ENCODE measurements at regions not wholly inside any gene's neighbourhood (a gene's known extent, or its start where the extent isn't known, plus 50 kb on each side); places are given as distances from the start of the nearest gene placed in this dataset.
"Not testable (repeated sequence)": the region's sequence is repeated elsewhere in the genome, so short reads cannot be mapped to it uniquely, and the experiment has no call there.

GRCh38 chr13:104635879-104636278 is 1569.7 kb upstream of the SLC10A2 start:
- DNase-seq (ENCODE audit: low read depth) = no peak

- no peak for DNase-seq (ENCODE audit: low read depth)
Observed at GRCh38 chr13:104634016-104634415, 1567.8 kb upstream of the SLC10A2 start.

- DNase-seq (ENCODE audit: low read depth) = no peak
Observed at GRCh38 chr13:104632736-104633135, 1566.5 kb upstream of the SLC10A2 start.

GRCh38 chr13:104625201-104625600 is 1559.0 kb upstream of the SLC10A2 start:
- no peak for DNase-seq (ENCODE audit: low read depth)

- no peak for DNase-seq (ENCODE audit: low read depth)
Observed at GRCh38 chr13:104616990-104617389, 1550.8 kb upstream of the SLC10A2 start.

- no peak for DNase-seq (ENCODE audit: low read depth)
Observed at GRCh38 chr13:104614361-104615145, 1548.3 kb upstream of the SLC10A2 start.

GRCh38 chr13:104608331-104608730 is 1542.1 kb upstream of the SLC10A2 start:
- no peak for DNase-seq (ENCODE audit: low read depth)

GRCh38 chr13:104605435-104605834 is 1539.2 kb upstream of the SLC10A2 start:
- DNase-seq (ENCODE audit: low read depth) = not testable (repeated sequence)

GRCh38 chr13:104597546-104598180 is 1531.4 kb upstream of the SLC10A2 start:
- DNase-seq (ENCODE audit: low read depth) = no peak

- DNase-seq (ENCODE audit: low read depth) = no peak
Observed at GRCh38 chr13:104595511-104595910, 1529.3 kb upstream of the SLC10A2 start.

GRCh38 chr13:104594806-104595205 is 1528.6 kb upstream of the SLC10A2 start:
- DNase-seq (ENCODE audit: low read depth) = no peak

- DNase-seq (ENCODE audit: low read depth) = no peak
Observed at GRCh38 chr13:104593693-104594092, 1527.5 kb upstream of the SLC10A2 start.

- DNase-seq (ENCODE audit: low read depth) = no peak
Observed at GRCh38 chr13:104593251-104593576, 1527.0 kb upstream of the SLC10A2 start.

- DNase-seq (ENCODE audit: low read depth) = no peak
Observed at GRCh38 chr13:104592545-104593250, 1526.5 kb upstream of the SLC10A2 start.

- no peak for DNase-seq (ENCODE audit: low read depth)
Observed at GRCh38 chr13:104592127-104592526, 1525.9 kb upstream of the SLC10A2 start.

- no peak for DNase-seq (ENCODE audit: low read depth)
Observed at GRCh38 chr13:104586051-104586746, 1520.0 kb upstream of the SLC10A2 start.

- no peak for DNase-seq (ENCODE audit: low read depth)
Observed at GRCh38 chr13:104584481-104584880, 1518.3 kb upstream of the SLC10A2 start.

GRCh38 chr13:104580931-104581330 is 1514.7 kb upstream of the SLC10A2 start:
- DNase-seq (ENCODE audit: low read depth) = no peak

GRCh38 chr13:104577071-104577815 is 1511.0 kb upstream of the SLC10A2 start:
- DNase-seq (ENCODE audit: low read depth) = no peak

- no peak for DNase-seq (ENCODE audit: low read depth)
Observed at GRCh38 chr13:104571893-104572229, 1505.6 kb upstream of the SLC10A2 start.

GRCh38 chr13:104571161-104571892 is 1505.1 kb upstream of the SLC10A2 start:
- no peak for DNase-seq (ENCODE audit: low read depth)
